ENCODE measurements at regions not wholly inside any gene's neighbourhood (a gene's known extent, or its start where the extent isn't known, plus 50 kb on each side); places are given as distances from the start of the nearest gene placed in this dataset.

- no peak for DNase-seq (ENCODE audit: extremely low spot score, unreplicated experiment)
- TF ChIP-seq CTCF (IDR thresholded peaks at IDR 0.05) = no peak
- Mint-ChIP-seq H3K27ac (ENCODE audit: unreplicated experiment) (no peak overlapping the region), H3K4me3 (ENCODE audit: unreplicated experiment) (no peak overlapping the region), H3K9me3 (ENCODE audit: unreplicated experiment) (no peaks in the 10 kb centered on the region), H3K4me1 (ENCODE audit: unreplicated experiment) (peaks cover 30% of the 10 kb centered on the region), H3K27me3 (ENCODE audit: unreplicated experiment) (peaks cover 3% of the 10 kb centered on the region), H3K36me3 (ENCODE audit: unreplicated experiment) (no peaks in the 10 kb centered on the region)
These were observed 98.7 kb upstream of the TMPRSS2 start for GRCh38 chr21:41606706-41607105.

- Mint-ChIP-seq H3K27me3 (ENCODE audit: unreplicated experiment) (peaks cover 3% of the 10 kb centered on the region), H3K4me1 (ENCODE audit: unreplicated experiment) (peaks cover 34% of the 10 kb centered on the region), H3K27ac (ENCODE audit: unreplicated experiment) (no peak overlapping the region), H3K9me3 (ENCODE audit: unreplicated experiment) (no peaks in the 10 kb centered on the region), H3K36me3 (ENCODE audit: unreplicated experiment) (no peaks in the 10 kb centered on the region), H3K4me3 (ENCODE audit: unreplicated experiment) (no peak overlapping the region)
- TF ChIP-seq CTCF (IDR thresholded peaks at IDR 0.05) = no peak
- DNase-seq (ENCODE audit: extremely low spot score, unreplicated experiment) = no peak
These were observed 98.0 kb upstream of the TMPRSS2 start for GRCh38 chr21:41605934-41606285.

GRCh38 chr21:41605178-41605933, 97.4 kb upstream of the TMPRSS2 start:
- no peak overlapping the region for H3K4me3 Mint-ChIP-seq (ENCODE audit: unreplicated experiment)
- peaks cover 32% of the 10 kb centered on the region for H3K4me1 Mint-ChIP-seq (ENCODE audit: unreplicated experiment)
- no peak overlapping the region for H3K27ac Mint-ChIP-seq (ENCODE audit: unreplicated experiment)
- no peaks in the 10 kb centered on the region for H3K9me3 Mint-ChIP-seq (ENCODE audit: unreplicated experiment)
- no peaks in the 10 kb centered on the region for H3K36me3 Mint-ChIP-seq (ENCODE audit: unreplicated experiment)
- DNase-seq (ENCODE audit: extremely low spot score, unreplicated experiment) = no peak
- peaks cover 3% of the 10 kb centered on the region for H3K27me3 Mint-ChIP-seq (ENCODE audit: unreplicated experiment)
- TF ChIP-seq CTCF (IDR thresholded peaks at IDR 0.05) = no peak

- Mint-ChIP-seq H3K9me3 (ENCODE audit: unreplicated experiment) (no peaks in the 10 kb centered on the region), H3K27me3 (ENCODE audit: unreplicated experiment) (peaks cover 3% of the 10 kb centered on the region), H3K4me1 (ENCODE audit: unreplicated experiment) (peaks cover 29% of the 10 kb centered on the region), H3K36me3 (ENCODE audit: unreplicated experiment) (no peaks in the 10 kb centered on the region), H3K4me3 (ENCODE audit: unreplicated experiment) (no peak overlapping the region), H3K27ac (ENCODE audit: unreplicated experiment) (no peak overlapping the region)
- no peak for DNase-seq (ENCODE audit: extremely low spot score, unreplicated experiment)
- TF ChIP-seq CTCF (IDR thresholded peaks at IDR 0.05) = no peak
These were observed 96.7 kb upstream of the TMPRSS2 start for GRCh38 chr21:41604583-41605041.

- peaks cover 4% of the 10 kb centered on the region for H3K27me3 Mint-ChIP-seq (ENCODE audit: unreplicated experiment)
- H3K27ac Mint-ChIP-seq (ENCODE audit: unreplicated experiment) = no peak overlapping the region
- DNase-seq (ENCODE audit: extremely low spot score, unreplicated experiment) = no peak
- H3K36me3 Mint-ChIP-seq (ENCODE audit: unreplicated experiment) = no peaks in the 10 kb centered on the region
- peaks cover 29% of the 10 kb centered on the region for H3K4me1 Mint-ChIP-seq (ENCODE audit: unreplicated experiment)
- TF ChIP-seq CTCF (IDR thresholded peaks at IDR 0.05) = no peak
- no peaks in the 10 kb centered on the region for H3K9me3 Mint-ChIP-seq (ENCODE audit: unreplicated experiment)
- H3K4me3 Mint-ChIP-seq (ENCODE audit: unreplicated experiment) = no peak overlapping the region
These were observed 95.5 kb upstream of the TMPRSS2 start for GRCh38 chr21:41603476-41603875.

Measured in osteocyte (in vitro differentiated cells).